ENCODE measurements at regions not wholly inside any gene's neighbourhood (a gene's known extent, or its start where the extent isn't known, plus 50 kb on each side); places are given as distances from the start of the nearest gene placed in this dataset.
A peak's percentile ranks its signal among the peaks of the same experiment; 100 is the strongest.
"Not testable (repeated sequence)": the region's sequence is repeated elsewhere in the genome, so short reads cannot be mapped to it uniquely, and the experiment has no call there.

GRCh38 chrX:39795605-39796004 is 302.2 kb downstream of the BCOR start:
- Histone ChIP-seq H3K4me2 (ENCODE audit: low read length) (no peak overlapping the region), H3K4ac (ENCODE audit: low read depth, low read length) (no peak overlapping the region), H3K56ac (ENCODE audit: low read length) (no peak overlapping the region), H3K79me2 (ENCODE audit: control insufficient read depth, insufficient read depth, low read length) (no peaks in the 10 kb centered on the region), H2AK5ac (ENCODE audit: low read length) (no peak overlapping the region), H3K23ac (ENCODE audit: low read length) (no peak overlapping the region), H3K4me1 (ENCODE audit: control insufficient read depth, low read depth, low read length) (no peaks in the 10 kb centered on the region), H3K79me1 (ENCODE audit: low read length) (no peaks in the 10 kb centered on the region), H3K18ac (ENCODE audit: low read length) (no peak overlapping the region), H4K8ac (ENCODE audit: low read depth, low read length) (no peak overlapping the region), H3K9ac (ENCODE audit: low read length) (no peak overlapping the region), H3K36me3 (ENCODE audit: control insufficient read depth, insufficient read depth, low read length) (no peaks in the 10 kb centered on the region), H4K5ac (ENCODE audit: low read length) (no peak overlapping the region), H2BK15ac (replicated peaks; ENCODE audit: low read depth) (no peak overlapping the region), H3K4me3 (ENCODE audit: low read length) (no peak overlapping the region), H3K27me3 (ENCODE audit: insufficient read depth, low read length, poor library complexity) (no peaks in the 10 kb centered on the region), H2BK5ac (ENCODE audit: low read length) (no peak overlapping the region), H2BK120ac (ENCODE audit: low read depth, low read length) (no peak overlapping the region), H3K27ac (ENCODE audit: low read depth, low read length) (no peak overlapping the region)
- no peak for DNase-seq
- no CpG with 5 or more reads among the region's 7 CpGs for WGBS (ENCODE audit: extremely low coverage, insufficient coverage, low lambda C conversion rate)

GRCh38 chrX:39796856-39797255 is 300.9 kb downstream of the BCOR start:
- H2BK15ac ChIP-seq (replicated peaks; ENCODE audit: low read depth) = no peak overlapping the region
- H3K4me1 ChIP-seq (ENCODE audit: control insufficient read depth, low read depth, low read length) = no peaks in the 10 kb centered on the region
- WGBS (ENCODE audit: extremely low coverage, insufficient coverage, low lambda C conversion rate) = no CpG with 5 or more reads among the region's 3 CpGs
- no peak for DNase-seq
- H3K23ac ChIP-seq (ENCODE audit: low read length) = no peak overlapping the region
- no peaks in the 10 kb centered on the region for H3K27me3 ChIP-seq (ENCODE audit: insufficient read depth, low read length, poor library complexity)
- H2BK120ac ChIP-seq (ENCODE audit: low read depth, low read length) = no peak overlapping the region
- H3K79me2 ChIP-seq (ENCODE audit: control insufficient read depth, insufficient read depth, low read length) = no peaks in the 10 kb centered on the region
- no peak overlapping the region for H4K5ac ChIP-seq (ENCODE audit: low read length)
- no peaks in the 10 kb centered on the region for H3K79me1 ChIP-seq (ENCODE audit: low read length)
- no peak overlapping the region for H3K4ac ChIP-seq (ENCODE audit: low read depth, low read length)
- no peak overlapping the region for H4K8ac ChIP-seq (ENCODE audit: low read depth, low read length)
- H2BK5ac ChIP-seq (ENCODE audit: low read length) = no peak overlapping the region
- H3K36me3 ChIP-seq (ENCODE audit: control insufficient read depth, insufficient read depth, low read length) = no peaks in the 10 kb centered on the region
- H3K56ac ChIP-seq (ENCODE audit: low read length) = no peak overlapping the region
- H3K4me3 ChIP-seq (ENCODE audit: low read length) = no peak overlapping the region
- no peak overlapping the region for H3K4me2 ChIP-seq (ENCODE audit: low read length)
- H3K9ac ChIP-seq (ENCODE audit: low read length) = no peak overlapping the region
- no peak overlapping the region for H3K27ac ChIP-seq (ENCODE audit: low read depth, low read length)
- no peak overlapping the region for H2AK5ac ChIP-seq (ENCODE audit: low read length)
- H3K18ac ChIP-seq (ENCODE audit: low read length) = no peak overlapping the region

GRCh38 chrX:39798488-39798887 is 299.3 kb downstream of the BCOR start:
- no CpG with 5 or more reads among the region's 2 CpGs for WGBS (ENCODE audit: extremely low coverage, insufficient coverage, low lambda C conversion rate)
- not testable (repeated sequence) for DNase-seq

GRCh38 chrX:39802354-39802753 is 295.4 kb downstream of the BCOR start:
- H3K56ac ChIP-seq (ENCODE audit: low read length) = no peak overlapping the region

More at GRCh38 chrX:39798488-39798887, 299.3 kb downstream of the BCOR start:
- H3K4me3 ChIP-seq (ENCODE audit: low read length); H3K36me3 ChIP-seq (ENCODE audit: control insufficient read depth, insufficient read depth, low read length); H3K4ac ChIP-seq (ENCODE audit: low read depth, low read length); H2AK5ac ChIP-seq (ENCODE audit: low read length); H3K56ac ChIP-seq (ENCODE audit: low read length); H4K5ac ChIP-seq (ENCODE audit: low read length); H3K27ac ChIP-seq (ENCODE audit: low read depth, low read length); H4K8ac ChIP-seq (ENCODE audit: low read depth, low read length); H2BK5ac ChIP-seq (ENCODE audit: low read length); H2BK15ac ChIP-seq (replicated peaks; ENCODE audit: low read depth); H3K18ac ChIP-seq (ENCODE audit: low read length); H3K4me1 ChIP-seq (ENCODE audit: control insufficient read depth, low read depth, low read length); H3K79me1 ChIP-seq (ENCODE audit: low read length); H2BK120ac ChIP-seq (ENCODE audit: low read depth, low read length); H3K79me2 ChIP-seq (ENCODE audit: control insufficient read depth, insufficient read depth, low read length); H3K4me2 ChIP-seq (ENCODE audit: low read length); H3K27me3 ChIP-seq (ENCODE audit: insufficient read depth, low read length, poor library complexity); H3K23ac ChIP-seq (ENCODE audit: low read length); H3K9ac ChIP-seq (ENCODE audit: low read length): not testable (repeated sequence)

GRCh38 chrX:39802908-39803307 is 294.9 kb downstream of the BCOR start:
- H3K4me3 ChIP-seq (ENCODE audit: low read length) = no peak overlapping the region
- H3K4me2 ChIP-seq (ENCODE audit: low read length) = no peak overlapping the region
- no peaks in the 10 kb centered on the region for H3K79me2 ChIP-seq (ENCODE audit: control insufficient read depth, insufficient read depth, low read length)
- H3K4me1 ChIP-seq (ENCODE audit: control insufficient read depth, low read depth, low read length) = no peaks in the 10 kb centered on the region
- H4K8ac ChIP-seq (ENCODE audit: low read depth, low read length) = no peak overlapping the region
- H3K79me1 ChIP-seq (ENCODE audit: low read length) = no peaks in the 10 kb centered on the region
- peak overlapping the region; percentile 36 for H3K4ac ChIP-seq (ENCODE audit: low read depth, low read length)
- no peaks in the 10 kb centered on the region for H3K27me3 ChIP-seq (ENCODE audit: insufficient read depth, low read length, poor library complexity)
- WGBS (ENCODE audit: extremely low coverage, insufficient coverage, low lambda C conversion rate) = no CpG with 5 or more reads among the region's 10 CpGs
- no peak overlapping the region for H2AK5ac ChIP-seq (ENCODE audit: low read length)
- no peak overlapping the region for H2BK120ac ChIP-seq (ENCODE audit: low read depth, low read length)
- H2BK5ac ChIP-seq (ENCODE audit: low read length) = no peak overlapping the region
- DNase-seq = no peak
- no peak overlapping the region for H3K23ac ChIP-seq (ENCODE audit: low read length)
- no peak overlapping the region for H3K56ac ChIP-seq (ENCODE audit: low read length)
- no peak overlapping the region for H4K5ac ChIP-seq (ENCODE audit: low read length)
- no peaks in the 10 kb centered on the region for H3K36me3 ChIP-seq (ENCODE audit: control insufficient read depth, insufficient read depth, low read length)
- H3K9ac ChIP-seq (ENCODE audit: low read length) = no peak overlapping the region
- peak overlapping the region; percentile 68 for H3K18ac ChIP-seq (ENCODE audit: low read length)
- H2BK15ac ChIP-seq (replicated peaks; ENCODE audit: low read depth) = peak overlapping the region; percentile 12
- no peak overlapping the region for H3K27ac ChIP-seq (ENCODE audit: low read depth, low read length)

More at GRCh38 chrX:39802354-39802753, 295.4 kb downstream of the BCOR start:
- H3K4me1 ChIP-seq (ENCODE audit: control insufficient read depth, low read depth, low read length) = no peaks in the 10 kb centered on the region
- no peaks in the 10 kb centered on the region for H3K79me1 ChIP-seq (ENCODE audit: low read length)
- no peak overlapping the region for H4K5ac ChIP-seq (ENCODE audit: low read length)
- no peak overlapping the region for H2BK5ac ChIP-seq (ENCODE audit: low read length)
- H3K4ac ChIP-seq (ENCODE audit: low read depth, low read length) = no peak overlapping the region
- H4K8ac ChIP-seq (ENCODE audit: low read depth, low read length) = peak overlapping the region; percentile 28
- WGBS (ENCODE audit: extremely low coverage, insufficient coverage, low lambda C conversion rate) = no CpG with 5 or more reads among the region's 11 CpGs
- no peak overlapping the region for H3K27ac ChIP-seq (ENCODE audit: low read depth, low read length)
- no peaks in the 10 kb centered on the region for H3K27me3 ChIP-seq (ENCODE audit: insufficient read depth, low read length, poor library complexity)
- H2AK5ac ChIP-seq (ENCODE audit: low read length) = no peak overlapping the region
- H2BK15ac ChIP-seq (replicated peaks; ENCODE audit: low read depth) = peak overlapping the region; percentile 12
- H3K4me2 ChIP-seq (ENCODE audit: low read length) = no peak overlapping the region
- H3K79me2 ChIP-seq (ENCODE audit: control insufficient read depth, insufficient read depth, low read length) = no peaks in the 10 kb centered on the region
- H3K23ac ChIP-seq (ENCODE audit: low read length) = no peak overlapping the region
- H3K4me3 ChIP-seq (ENCODE audit: low read length) = no peak overlapping the region
- no peak overlapping the region for H2BK120ac ChIP-seq (ENCODE audit: low read depth, low read length)
- DNase-seq = no peak
- H3K9ac ChIP-seq (ENCODE audit: low read length) = no peak overlapping the region
- H3K18ac ChIP-seq (ENCODE audit: low read length) = peak overlapping the region; percentile 68
- H3K36me3 ChIP-seq (ENCODE audit: control insufficient read depth, insufficient read depth, low read length) = no peaks in the 10 kb centered on the region

GRCh38 chrX:39805022-39805421 is 292.7 kb downstream of the BCOR start:
- Histone ChIP-seq H4K5ac (ENCODE audit: low read length) (no peak overlapping the region), H3K79me2 (ENCODE audit: control insufficient read depth, insufficient read depth, low read length) (no peaks in the 10 kb centered on the region), H3K79me1 (ENCODE audit: low read length) (no peaks in the 10 kb centered on the region), H3K4me3 (ENCODE audit: low read length) (no peak overlapping the region), H3K27me3 (ENCODE audit: insufficient read depth, low read length, poor library complexity) (no peaks in the 10 kb centered on the region), H3K4me2 (ENCODE audit: low read length) (no peak overlapping the region), H3K36me3 (ENCODE audit: control insufficient read depth, insufficient read depth, low read length) (no peaks in the 10 kb centered on the region), H3K23ac (ENCODE audit: low read length) (no peak overlapping the region), H2BK5ac (ENCODE audit: low read length) (no peak overlapping the region), H3K4me1 (ENCODE audit: control insufficient read depth, low read depth, low read length) (no peaks in the 10 kb centered on the region), H4K8ac (ENCODE audit: low read depth, low read length) (no peak overlapping the region), H3K4ac (ENCODE audit: low read depth, low read length) (no peak overlapping the region), H2BK120ac (ENCODE audit: low read depth, low read length) (no peak overlapping the region), H3K27ac (ENCODE audit: low read depth, low read length) (no peak overlapping the region), H2AK5ac (ENCODE audit: low read length) (no peak overlapping the region), H3K18ac (ENCODE audit: low read length) (no peak overlapping the region), H2BK15ac (replicated peaks; ENCODE audit: low read depth) (no peak overlapping the region), H3K56ac (ENCODE audit: low read length) (no peak overlapping the region), H3K9ac (ENCODE audit: low read length) (no peak overlapping the region)
- peak; percentile 21 for DNase-seq
- WGBS (ENCODE audit: extremely low coverage, insufficient coverage, low lambda C conversion rate) = no CpG with 5 or more reads among the region's 2 CpGs
